H4 (cell line): ENCODE measurements at regions not wholly inside any gene's neighbourhood (a gene's known extent, or its start where the extent isn't known, plus 50 kb on each side); places are given as distances from the start of the nearest gene placed in this dataset.
A peak's percentile ranks its signal among the peaks of the same experiment; 100 is the strongest.

Experiments used
- DNase-seq: peaks from one replicate; pipeline ENCODE4 v3.0.0-alpha.2; 2015; ENCODE audit warnings: low spot score

GRCh38 chr6:41451039-41451438 is 95.1 kb upstream of the FOXP4 start:
- DNase-seq: no peak

GRCh38 chr6:41451515-41452163 is 94.5 kb upstream of the FOXP4 start:
- DNase-seq: no peak

- DNase-seq: no peak
Measured at GRCh38 chr6:41452763-41453162, 93.4 kb upstream of the FOXP4 start.

GRCh38 chr6:41453244-41453643 is 92.9 kb upstream of the FOXP4 start:
- DNase-seq: no peak

DNA sequence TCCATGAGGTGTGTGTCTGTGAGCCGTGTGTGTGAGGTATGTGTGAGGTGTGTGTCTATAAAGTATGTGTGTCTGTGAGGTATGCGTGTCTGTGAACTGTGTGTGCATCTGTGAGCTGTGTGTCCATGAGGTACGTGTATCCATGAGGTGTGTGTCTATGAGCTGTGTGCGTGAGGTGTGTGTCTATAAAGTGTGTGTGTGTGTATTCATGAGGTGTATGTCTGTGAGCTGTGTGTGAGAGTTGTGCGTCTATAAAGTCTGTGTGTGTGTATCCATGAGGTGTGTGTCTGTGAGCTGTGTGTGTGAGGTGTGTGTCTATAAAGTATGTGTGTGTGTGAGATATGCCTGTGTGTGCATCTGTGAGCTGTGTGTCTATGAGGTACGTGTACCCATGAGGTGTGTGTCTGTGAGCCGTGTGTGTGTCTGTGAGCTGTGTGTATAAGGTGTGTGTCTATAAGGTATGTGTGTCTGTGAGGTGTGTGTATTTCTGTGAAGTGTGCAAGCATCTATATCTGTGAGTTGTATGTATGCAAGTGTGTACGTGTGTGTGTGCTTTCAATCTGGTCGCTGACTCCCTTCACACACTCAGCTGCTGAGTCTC is 91.9 kb upstream of the FOXP4 start:
- DNase-seq: no peak

- no peak for DNase-seq
Measured at GRCh38 chr6:41455410-41455809, 90.8 kb upstream of the FOXP4 start.

DNA sequence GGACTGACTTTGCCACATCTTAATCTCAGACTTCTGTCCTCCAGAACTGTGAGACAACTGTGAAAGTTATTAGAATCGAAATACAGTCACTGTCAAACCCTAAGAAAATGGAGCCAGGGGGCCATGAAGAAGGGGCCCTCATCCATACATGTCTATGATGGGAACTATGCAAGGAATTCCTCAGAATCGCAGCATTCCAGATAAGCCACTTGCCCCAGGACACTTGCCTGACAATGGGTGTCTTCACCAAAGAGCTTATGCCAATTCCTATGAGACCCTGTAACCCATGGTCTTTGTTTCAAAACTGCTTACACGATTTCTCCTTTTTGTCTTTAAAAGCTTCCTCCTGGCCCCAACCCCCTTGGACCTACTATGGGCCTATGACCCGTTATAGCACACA is 90.4 kb upstream of the FOXP4 start:
- DNase-seq: no peak

DNA sequence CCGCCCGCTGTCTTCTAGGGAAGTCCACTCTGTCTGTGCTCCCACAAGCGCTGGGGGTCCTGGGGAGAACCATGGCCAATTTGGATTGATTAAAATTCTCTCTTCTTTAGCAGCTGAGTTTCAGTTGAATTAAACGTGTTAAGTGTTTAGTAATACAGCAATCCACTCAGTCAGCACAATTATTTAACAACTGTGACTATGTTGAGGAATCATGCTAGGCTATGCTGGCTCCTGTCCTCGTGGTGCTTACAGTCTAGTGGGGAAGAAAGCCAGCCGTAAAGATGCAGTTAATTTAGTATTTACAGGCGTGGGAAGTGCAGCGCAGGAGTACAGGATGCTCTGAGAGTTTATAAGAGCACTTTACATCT is 88.9 kb upstream of the FOXP4 start:
- no peak for DNase-seq

DNA sequence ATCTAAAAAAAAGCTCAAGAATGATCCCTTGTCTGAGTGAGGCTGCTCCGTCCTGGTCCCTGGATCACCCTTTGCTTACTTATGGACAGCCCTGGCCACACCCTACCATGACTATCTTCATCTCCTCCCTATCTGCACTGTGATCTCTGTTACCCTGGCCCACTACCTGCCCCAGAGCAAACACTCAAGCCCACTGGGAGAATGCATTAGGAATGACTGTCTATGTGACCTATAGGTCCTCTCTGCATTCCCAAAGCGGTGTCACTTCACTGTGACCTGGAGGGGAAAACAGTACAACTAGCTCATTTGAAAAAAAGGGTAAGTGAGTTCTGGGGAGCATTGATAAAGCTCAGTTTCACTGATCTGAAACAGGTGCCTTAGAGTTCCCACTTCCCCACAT is 86.4 kb upstream of the FOXP4 start:
- no peak for DNase-seq

GRCh38 chr6:41460742-41461336 is 85.3 kb upstream of the FOXP4 start:
- DNase-seq: no peak

DNA sequence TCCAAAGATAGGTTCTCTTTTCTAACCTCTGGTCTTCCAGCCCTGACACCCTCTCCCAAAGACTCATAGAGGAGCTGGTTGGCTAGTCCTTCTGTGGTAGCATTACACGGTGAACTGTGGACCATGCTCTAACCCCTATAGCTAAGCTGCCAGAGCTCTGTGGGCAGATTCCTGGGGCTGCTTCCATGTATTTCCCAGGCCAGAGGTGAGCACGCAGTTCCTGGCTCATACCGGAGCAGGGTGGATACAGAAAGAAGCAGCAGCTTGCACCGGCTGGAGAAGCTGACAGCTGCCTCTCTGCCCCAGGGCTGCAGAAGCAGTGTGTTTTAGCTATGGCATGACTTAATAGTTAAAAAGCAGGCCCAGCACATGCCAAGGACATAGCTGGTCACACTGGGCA is 84.1 kb upstream of the FOXP4 start:
- DNase-seq: no peak

GRCh38 chr6:41463062-41463930 is 82.9 kb upstream of the FOXP4 start:
- peak; percentile 46 for DNase-seq

GRCh38 chr6:41464019-41464418 is 82.2 kb upstream of the FOXP4 start:
- no peak for DNase-seq

DNA sequence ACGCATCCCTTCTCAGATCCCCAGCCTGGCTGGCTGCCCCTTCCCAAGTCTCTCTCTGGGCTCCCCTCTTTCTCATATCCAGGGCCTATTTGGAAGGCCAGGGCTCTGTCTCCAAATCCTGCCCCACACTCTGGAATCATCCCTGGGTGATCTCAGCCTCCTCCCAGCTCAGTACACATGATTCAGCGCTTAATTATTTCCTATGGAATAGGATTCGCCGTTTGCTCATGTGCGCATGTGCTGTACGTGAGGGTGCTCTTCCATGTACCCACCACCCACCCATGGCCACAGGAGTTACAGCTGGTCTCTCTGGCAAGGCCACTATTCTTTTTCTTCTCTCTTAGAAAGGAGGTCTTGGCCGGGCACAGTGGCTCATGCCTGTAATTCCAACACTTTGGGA is 81.7 kb upstream of the FOXP4 start:
- no peak for DNase-seq

GRCh38 chr6:41466437-41466990 is 79.7 kb upstream of the FOXP4 start:
- no peak for DNase-seq

DNA sequence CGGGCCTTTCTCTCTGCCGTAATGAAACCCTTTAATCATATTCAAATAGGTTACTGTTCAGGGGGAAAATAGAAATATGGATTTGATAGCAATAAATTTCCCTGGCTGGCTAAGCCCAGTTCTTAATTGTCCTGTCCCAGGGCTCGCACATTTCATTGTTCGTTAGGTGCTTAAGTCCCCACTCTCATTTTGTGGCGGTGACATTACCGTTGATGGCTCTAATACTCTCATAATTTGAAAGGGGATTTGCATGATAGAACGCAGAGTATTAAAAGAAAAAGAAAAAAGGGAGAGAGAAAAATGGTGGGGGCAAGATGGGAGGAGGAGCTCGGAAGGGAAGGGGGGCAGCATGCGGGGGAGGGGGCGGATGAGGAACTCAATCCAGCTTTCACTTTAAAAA is 79.1 kb upstream of the FOXP4 start:
- no peak for DNase-seq

DNA sequence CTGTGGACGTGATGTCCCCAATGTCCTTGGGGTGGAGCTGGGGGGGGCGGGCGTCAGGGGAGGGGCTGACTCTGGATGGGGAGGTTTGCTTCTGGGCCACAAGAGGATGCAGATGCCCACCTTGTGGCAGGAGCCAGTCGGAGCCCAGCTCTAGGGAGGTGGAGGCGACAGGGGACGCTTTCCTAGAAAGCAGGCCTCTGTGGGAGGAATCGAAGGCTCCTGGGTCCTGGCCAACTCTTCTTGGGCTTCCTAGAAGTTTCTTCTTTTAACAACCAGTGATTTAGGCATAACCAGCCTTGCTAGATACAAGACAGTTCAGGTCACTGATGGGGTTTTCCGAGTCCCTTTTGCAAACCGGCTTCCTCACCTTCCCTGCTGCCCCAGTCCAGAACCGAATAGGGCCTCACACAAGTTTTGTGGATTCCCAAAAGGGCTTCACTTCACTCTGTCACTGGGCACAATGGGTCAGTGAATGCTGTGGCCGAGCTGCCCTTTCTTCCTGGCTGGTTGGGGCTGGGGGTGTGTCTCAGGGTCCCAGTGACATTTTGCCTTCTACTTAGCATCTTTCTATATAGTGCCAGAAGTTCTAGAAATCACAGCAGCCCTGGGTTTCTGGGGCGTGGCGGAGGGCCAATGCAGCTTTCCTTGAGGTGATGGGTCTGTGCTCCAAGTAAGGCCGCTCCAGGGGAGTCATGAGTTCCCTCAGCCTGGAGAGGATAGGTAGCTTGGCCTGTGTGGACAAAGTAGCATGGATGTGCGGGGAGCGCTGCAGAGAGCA is 78.4 kb upstream of the FOXP4 start:
- DNase-seq: no peak

- no peak for DNase-seq
Measured at GRCh38 chr6:41469156-41470028, 76.8 kb upstream of the FOXP4 start.

GRCh38 chr6:41470029-41470330 is 76.2 kb upstream of the FOXP4 start:
- DNase-seq: no peak

GRCh38 chr6:41470331-41471063 is 75.7 kb upstream of the FOXP4 start:
- no peak for DNase-seq
